HG03175 (cell line): ENCODE measurements at regions not wholly inside any gene's neighbourhood (a gene's known extent, or its start where the extent isn't known, plus 50 kb on each side); places are given as distances from the start of the nearest gene placed in this dataset.
"Not testable (repeated sequence)": the region's sequence is repeated elsewhere in the genome, so short reads cannot be mapped to it uniquely, and the experiment has no call there.

ENCODE experiments used
- ATAC-seq: cut with Tn5 transposase; IDR thresholded peaks from one replicate; pipeline ENCODE4 v1.9.1; 2021; ENCODE audit warnings: mild to moderate bottlenecking, moderate library complexity; ENCODE audit not compliant: unreplicated experiment

DNA sequence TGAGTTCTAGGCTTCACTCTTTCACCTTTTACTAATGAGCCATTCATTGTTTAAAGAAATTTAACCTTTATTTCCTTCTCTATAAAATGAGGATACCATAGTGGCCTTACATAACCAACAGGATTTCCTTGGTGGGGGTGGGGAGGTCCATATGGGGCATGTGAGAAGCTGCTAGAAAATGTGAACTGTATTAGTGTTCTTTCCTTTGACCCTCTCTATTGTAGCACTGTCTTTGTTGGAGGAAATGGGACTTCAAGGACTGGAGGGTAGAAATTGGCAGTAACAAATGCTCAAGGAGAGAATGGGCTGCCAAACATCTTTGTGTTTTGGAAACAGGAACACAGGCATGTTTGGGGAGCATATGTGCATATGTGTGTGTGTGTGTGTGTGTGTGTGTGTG is 468.7 kb upstream of the ZEB2 start:
- no peak for ATAC-seq

DNA sequence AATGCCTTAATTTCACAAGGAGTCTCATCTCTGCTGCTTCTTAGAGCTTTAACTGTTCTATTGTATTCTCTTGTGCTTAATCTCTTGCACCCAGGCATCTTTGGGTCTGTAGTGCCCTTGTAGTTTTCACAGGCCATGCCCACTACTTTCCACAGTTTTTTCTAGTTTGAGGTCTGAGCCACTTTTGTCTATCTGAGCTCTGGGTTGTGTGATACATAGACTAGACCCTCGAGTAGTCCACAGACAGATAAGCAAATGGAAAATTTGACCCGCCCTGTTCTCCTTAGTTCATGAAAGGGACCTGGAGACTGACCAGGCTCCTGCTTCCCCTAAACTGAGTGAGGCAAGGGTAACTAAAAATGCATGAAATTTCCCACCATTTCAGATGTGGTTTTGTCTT is 466.8 kb upstream of the ZEB2 start:
- ATAC-seq = no peak

DNA sequence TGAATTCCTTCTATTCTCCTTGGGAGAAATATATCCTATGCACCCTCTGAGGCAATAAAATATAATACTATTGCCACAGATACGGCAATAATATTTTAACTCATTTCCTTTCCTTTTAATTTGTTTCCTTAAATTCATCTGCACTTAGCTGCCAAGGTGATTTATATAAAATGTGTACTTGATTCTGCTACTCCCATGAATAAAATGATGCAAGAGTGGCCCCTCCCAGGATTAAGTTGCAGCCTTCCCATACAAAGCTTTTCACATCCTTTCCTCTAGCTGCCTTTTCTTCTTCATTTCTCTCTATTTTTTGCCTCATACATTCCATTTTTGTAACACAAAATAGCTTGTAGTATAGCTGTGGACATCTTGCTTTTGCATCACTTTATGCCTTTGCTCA is 464.1 kb upstream of the ZEB2 start:
- ATAC-seq = no peak

DNA sequence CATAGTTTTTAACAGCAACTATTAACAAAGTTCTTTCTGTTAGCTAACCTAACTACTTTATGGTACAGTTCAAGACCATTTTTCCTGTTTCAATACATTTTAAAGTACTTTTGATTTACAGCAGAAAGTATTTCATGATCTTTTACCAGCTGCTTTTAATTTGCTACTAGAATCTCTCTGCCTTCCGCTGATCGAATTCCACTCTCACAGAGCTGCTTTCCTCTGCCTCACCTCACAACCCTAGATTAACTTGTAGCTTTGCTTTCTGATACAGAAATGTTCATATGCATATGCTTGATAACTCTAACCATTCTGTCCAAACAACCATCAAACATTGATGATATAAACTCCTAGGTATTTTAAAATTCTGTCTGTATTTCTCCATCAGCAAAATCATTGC is 463.2 kb upstream of the ZEB2 start:
- ATAC-seq = no peak

DNA sequence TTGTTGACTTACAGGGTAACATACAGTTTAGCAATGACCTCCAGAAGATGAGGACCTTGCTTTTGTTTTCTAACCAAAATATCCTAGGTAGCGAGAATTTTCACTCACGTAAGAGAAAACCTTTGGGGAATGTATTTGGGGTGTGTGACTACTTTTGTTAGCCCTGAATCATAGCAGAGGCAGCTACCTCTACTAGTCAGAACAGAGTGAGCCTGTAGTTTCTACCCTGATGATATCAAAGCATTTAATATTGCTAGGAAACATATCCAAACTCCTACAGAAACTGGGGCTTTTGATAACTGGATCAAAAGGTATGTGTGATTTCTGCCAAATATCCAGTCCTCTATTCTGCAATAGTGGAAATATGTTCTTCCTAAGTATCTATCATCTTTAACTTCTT is 462.6 kb upstream of the ZEB2 start:
- ATAC-seq = no peak

DNA sequence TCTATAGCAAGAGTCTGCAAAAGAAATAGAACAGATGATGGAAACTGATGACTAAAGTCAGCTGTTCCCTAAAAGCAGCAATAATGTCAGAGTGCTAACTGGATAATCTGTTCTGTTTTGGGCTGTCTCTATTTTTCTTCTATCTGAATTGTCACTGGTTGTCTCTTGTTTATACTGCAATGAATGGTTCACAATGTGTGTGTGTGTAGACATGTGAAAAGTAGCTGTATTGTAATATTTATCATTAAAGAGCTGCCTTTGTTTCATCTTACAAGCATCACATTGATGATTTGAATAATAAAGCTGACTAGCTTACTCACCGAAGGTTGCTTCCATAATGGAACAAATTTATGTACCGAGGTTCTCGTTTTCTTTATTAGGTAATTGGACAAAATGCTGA is 456.0 kb upstream of the ZEB2 start:
- no peak for ATAC-seq

DNA sequence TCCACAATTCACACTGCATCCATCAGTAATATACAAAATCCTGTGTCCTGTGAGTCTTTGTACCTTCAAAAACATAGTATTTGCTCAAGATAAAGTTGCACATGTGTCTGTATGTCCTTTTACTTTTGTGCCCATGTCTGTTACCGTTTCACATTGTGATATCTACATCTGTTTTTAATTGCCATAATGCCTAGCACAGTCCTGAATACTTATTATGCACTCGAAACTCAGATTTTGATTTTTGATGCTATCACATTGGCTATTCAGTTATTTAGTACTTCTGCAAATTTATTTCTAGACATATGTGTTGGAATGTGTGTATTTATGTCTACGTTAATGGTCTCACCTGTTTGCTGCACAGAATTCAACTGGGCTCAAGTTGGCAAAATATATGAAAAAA is 452.8 kb upstream of the ZEB2 start:
- ATAC-seq = no peak

DNA sequence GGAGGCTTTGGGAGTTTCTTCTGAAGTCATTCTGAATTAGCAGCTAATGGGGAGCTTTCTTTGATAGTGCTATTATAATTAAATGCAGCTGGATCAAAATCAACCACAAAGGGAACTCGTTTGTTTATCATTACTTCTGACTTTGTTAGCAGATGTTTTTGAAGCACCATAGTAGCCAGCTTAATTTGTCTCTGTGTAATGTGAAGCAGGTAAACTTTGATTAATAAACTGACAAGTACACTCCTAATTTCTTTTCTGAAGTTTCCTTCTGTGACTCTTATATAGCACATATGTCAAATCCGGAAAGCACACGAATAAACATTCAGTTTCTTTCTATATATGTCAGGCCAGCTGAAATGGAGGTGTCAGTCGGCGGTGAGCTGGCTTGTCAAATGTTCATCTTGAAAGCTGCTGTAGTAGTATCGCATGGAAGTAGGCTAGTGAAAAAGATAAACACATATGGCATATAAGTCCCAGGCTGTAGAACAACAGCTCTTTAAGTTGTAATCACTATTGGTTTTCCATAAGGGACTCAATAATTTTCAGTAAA is 451.9 kb upstream of the ZEB2 start:
- no peak for ATAC-seq

DNA sequence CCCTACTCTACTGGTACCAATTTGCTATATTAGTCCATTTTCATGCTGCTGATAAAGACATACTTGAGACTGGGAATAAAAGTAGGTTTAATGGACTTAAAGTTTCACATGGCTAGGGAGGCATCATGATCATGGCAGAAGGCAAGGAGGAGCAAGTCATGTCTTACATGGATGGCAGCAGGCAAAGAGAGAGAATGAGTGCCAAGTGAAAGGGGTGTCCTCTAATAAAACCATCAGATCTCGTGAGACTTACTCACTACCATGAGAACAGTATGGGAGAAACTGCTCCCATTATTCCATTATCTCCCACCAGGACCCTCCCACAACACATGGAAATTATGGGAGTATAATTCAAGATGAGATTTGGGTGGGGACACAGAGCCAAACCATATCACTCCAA is 450.5 kb upstream of the ZEB2 start:
- ATAC-seq = not testable (repeated sequence)

DNA sequence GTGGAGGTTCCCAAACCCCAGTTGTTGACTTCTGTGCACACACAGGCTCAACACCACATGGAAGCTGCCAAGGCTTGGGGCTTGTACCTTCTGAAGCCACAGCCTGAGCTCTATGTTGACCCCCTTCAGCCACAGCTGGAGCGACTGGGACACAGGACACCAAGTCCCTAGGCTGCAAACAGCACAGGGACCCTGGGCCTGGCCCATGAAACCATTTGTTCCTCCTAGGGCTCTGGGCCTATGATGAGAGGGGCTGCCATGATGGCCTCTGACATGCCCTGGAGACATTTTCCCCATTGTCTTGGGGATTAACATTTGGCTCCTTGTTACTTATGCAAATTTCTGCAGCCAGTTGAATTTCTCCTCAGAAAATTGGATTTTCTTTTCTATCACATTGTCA is 449.6 kb upstream of the ZEB2 start:
- not testable (repeated sequence) for ATAC-seq

DNA sequence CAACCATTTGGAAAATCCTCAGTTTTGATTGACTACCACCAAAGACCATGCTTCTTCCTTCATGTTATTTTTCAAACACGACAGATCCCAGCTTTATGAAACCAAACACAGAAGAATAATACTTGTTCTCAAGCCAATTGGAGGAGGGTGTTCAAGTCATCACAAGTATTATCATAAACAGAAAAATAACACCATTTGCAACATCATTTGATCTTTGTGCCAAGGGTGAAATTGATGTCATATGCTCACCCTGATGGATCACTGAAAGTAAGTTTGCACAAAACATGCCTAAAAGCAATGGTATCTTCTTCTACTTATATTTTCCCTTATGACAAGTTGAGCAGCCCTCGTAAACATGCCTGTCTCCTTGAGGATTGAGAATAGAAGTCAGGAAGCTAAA is 448.0 kb upstream of the ZEB2 start:
- no peak for ATAC-seq

DNA sequence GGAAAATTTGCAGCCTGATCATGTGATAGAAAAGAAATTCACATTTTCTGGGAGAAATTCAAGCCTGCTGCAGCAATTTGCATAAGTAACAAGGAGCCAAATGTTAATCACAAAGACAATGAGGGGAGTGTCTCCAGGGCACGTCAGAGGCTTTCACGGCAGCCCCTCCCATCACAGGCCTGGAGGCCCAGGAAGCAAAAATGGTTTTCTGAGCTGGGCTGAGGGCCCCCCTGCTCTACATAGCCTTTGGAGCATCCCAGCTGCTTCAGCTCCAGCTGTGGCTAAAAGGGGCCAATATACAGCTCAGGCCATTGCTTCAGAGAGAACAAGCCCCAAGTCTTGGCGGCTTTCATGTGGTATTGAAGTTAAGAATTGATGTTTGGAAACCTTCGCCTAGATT is 445.3 kb upstream of the ZEB2 start:
- no peak for ATAC-seq

DNA sequence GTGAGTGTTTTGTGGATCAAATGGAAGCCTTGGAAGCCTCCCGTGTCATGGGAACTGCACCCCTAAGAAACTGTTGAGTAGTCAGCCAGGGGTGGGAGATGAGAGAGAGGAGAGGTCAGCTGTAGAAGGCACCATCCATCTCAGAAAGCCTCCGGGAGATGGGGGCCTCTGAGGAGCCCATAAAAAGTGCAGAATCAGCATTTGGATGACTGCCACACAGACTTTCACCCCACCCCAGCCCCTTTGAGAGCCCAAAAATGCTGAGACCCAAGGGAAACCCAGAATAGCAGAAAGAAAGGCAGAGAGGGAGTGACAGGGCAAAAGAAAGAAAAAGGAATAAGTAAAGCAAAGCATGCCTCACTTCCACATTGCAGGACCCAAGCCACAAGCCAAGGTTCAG is 443.1 kb upstream of the ZEB2 start:
- ATAC-seq = no peak

DNA sequence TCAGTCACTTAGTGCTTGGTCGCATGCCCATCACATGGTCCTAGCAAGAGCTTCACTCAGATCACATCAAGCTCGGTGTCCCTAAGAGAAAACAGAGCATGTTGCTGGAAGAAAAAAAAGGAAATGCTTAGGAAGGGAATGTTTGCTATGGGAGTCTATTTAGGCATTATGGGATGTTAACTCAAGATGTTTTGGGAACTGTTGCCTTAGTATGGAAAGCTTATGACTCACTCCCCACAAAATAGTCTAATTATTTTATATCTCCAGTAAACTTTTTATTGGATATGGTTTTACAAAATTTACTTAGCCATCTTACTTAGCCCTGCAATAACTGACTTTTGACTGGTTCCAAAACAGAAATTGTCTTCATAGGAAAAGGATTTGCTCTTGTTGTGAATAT is 439.5 kb upstream of the ZEB2 start:
- ATAC-seq = no peak

DNA sequence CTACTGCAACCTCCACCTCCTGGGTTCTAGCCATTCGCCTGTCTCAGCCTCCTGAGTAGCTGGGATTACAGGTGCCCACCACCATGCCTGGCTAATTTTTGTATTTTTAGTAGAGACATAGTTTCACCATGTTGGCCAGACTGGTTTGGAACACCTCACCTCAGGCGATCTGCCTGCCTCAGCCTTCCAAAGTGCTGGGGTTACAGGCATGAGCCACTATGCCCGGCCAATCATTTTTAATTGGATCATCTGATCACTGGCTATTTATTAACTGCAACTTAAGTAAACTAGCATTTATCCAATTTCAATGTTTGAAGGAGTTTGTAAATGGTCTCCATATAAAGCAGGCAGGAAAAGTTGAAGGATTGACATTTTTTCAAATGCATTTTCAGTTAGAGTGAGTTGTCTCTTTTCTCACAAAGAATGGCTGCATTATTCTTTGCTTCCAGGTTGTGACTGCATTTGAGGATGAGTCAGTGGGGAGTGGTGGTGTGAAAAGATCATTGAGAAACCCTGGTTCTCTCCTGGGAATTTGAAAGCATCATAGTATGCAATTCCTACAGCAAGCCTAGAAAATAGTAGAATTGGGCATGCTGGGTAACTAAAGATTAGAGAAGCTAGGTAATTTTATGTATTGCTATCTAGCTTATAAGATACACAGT is 431.1 kb upstream of the ZEB2 start:
- no peak for ATAC-seq

DNA sequence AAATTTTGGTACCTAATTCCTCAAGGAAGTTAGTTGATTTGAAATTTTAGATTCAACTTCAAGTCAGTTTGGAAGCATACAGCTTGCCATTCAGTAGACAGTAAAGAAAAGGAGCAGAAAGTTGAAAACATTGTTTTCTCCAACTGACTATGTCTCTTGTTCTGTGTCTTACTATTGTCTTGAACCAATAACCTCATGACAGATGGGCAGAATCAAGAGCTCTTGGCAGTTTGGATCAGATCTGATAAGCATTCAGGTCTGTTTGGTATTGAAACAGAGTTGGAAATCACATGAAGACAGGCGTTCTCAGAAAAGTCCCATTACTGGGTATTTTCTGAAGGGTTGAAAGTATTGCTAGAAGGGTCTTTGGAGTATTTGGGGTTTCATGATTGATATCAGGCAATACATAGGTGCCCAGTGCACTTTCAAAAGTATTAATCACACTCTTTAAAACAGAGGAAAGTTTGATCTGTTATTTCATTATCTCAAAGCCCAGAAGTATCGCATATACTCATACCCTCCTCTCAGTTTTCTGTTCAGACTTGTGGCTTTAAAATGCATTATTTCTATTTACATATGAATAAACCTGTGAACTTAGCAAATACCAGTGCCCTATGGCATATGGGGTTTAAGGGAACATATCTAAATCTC is 428.4 kb upstream of the ZEB2 start:
- no peak for ATAC-seq

DNA sequence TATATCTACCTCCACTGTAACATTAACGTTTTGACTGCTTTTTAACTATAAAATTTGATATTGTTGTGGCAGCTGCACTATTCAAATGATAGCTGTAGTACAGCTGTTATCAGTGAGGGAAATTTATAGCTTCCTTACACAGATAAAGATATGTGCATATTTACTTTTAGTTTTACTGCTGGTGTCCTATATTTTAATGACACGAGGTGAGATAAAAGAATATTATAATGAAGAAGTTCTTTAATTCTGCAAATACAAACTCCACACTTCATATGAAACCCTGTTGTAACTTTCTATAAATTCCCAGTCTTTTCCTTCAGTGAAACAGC is 427.8 kb upstream of the ZEB2 start:
- ATAC-seq = no peak

DNA sequence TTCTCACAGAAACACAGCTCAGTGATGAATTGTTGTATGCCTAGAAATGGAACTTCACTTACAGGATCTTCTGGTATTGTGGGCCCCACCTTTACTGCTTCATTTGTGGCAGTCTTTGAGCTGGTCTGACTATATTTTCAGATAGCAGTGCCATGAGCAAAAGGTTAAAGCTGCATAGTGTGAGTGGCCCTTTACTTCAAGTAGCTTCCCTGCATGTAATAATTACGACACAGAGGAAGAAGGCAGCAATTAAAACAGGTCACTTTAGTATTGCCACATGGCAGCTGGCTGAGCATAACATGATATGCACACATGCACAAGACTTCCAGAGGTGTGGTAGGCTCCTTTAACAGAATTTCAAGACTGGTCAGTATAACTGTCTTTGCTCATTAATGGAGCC is 426.3 kb upstream of the ZEB2 start:
- no peak for ATAC-seq

DNA sequence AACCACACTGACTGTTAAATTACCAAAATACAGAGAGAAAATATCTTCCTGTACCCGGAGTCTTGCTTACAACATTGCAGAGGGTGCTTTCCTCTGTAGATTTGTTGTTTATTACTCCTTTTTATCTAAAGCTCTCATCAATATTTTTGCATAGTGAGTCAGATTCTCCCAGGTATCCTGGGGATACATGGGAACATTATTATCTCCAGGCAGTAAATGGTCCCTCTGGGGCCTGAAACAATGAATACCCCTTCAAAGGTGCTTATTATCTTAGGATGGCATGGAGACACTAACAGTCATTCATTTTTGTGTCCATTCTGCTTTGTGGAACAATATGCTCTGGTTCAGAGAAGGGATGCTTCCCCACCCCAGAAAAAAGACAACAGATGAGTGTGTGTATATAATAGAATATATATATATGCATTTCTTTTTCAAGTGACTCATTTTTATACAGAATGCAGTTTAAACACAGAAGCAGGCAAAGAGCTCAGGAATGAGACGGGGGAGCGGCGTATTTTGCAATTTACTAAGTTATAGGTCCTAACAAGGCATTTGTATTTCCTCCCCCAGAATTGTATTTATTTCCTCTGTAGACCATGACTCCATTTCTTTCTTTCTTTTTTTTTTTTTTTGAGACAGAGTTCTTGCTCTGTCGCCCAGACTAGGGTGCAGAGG is 424.8 kb upstream of the ZEB2 start:
- ATAC-seq = no peak

DNA sequence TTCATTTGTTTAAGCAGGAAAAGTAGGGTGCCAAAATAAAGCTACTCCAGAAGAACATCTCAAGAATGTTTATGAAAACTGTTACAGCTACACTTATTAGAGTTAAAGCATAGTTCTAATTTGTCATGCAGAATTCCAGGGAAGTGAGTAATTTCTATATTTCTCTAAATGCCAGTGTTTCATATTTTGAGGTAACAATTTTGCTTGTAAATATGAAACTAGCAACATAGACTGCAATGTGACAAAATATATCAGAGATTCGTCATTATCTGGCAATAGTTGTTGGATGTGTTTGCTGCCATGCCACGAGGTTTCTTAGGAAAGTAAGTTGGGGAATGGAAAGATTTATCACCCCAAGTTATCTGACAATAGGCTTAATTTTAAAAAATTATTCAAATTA is 424.1 kb upstream of the ZEB2 start:
- no peak for ATAC-seq

DNA sequence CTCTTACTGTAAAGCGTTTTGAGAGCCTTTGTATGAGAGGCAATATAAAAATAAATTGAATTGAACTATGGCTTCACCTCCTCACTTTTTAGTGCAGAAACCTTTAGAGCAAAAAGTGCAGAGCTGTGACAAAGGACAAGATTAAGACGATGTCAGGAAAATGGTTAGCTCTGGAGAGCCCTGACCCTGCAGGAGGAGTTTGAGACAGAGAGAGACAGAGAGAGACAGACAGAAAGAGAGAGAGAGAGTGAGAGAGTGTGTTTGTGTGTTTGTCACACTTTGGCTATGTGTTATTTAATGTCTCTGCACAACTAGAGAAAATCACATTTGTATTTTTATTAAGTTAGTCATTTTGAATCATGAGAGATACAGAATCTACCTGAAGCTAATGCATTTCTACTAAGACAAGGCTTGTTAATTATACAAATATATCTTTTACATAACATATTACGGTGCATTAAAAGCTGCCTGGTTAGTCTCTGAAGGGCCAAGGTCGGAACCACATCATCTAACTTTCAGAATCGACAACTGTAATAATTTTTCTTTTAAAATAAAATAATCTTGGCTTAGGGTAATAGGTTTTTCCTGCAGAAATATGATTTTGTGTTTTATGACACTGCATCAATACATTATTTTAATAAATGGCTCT is 423.5 kb upstream of the ZEB2 start:
- ATAC-seq = no peak
